ENCODE measurements at regions not wholly inside any gene's neighbourhood (a gene's known extent, or its start where the extent isn't known, plus 50 kb on each side); places are given as distances from the start of the nearest gene placed in this dataset.

GRCh38 chr2:13005048-13005447 lies 288.3 kb downstream of the TRIB2 start:
- DNase-seq (ENCODE audit: low read depth in 1 of 2, low spot score in 1 of 2) (no peak), FAIRE-seq (no peak), ATAC-seq (no peak)
- ChIA-PET POLR2A (no interaction called here), CTCF (interaction anchor here (3.1 kb wide), 1 partner anchor 1176 kb away, joined by 36 read pairs; no protein-coding TSS in a partner anchor)
- TF ChIP-seq ELK1 (IDR thresholded peaks at IDR 0.05; ENCODE audit: low read depth, low read length) (no peak), EHF (CRISPR knock-in tag; IDR thresholded peaks at IDR 0.05) (no peak), HMGXB4 (CRISPR knock-in tag; IDR thresholded peaks at IDR 0.05; ENCODE audit: borderline replicate concordance) (no peak), HES2 (IDR thresholded peaks at IDR 0.05) (no peak), RNF2 (IDR thresholded peaks at IDR 0.05; ENCODE audit: borderline replicate concordance, low read depth) (no peak), JUN (IDR thresholded peaks at IDR 0.05) (no peak)
- Histone ChIP-seq H3K9me3 (no peaks in the 10 kb centered on the region), H3K4me2 (no peak overlapping the region), H3K4me1 (no peaks in the 10 kb centered on the region), H3K4me3 (no peak overlapping the region), H3K27ac (no peak overlapping the region)
- WGBS (ENCODE audit: missing lambda C conversion rate) = 2% methylated on average over 2 of the region's 2 CpGs

- 54% methylated on average over 7 of the region's 7 CpGs for WGBS (ENCODE audit: missing lambda C conversion rate)
- Histone ChIP-seq H3K9me3 (no peaks in the 10 kb centered on the region), H3K27ac (no peak overlapping the region), H3K4me2 (no peak overlapping the region), H3K4me3 (no peak overlapping the region), H3K4me1 (no peaks in the 10 kb centered on the region)
- POLR2A ChIA-PET = no interaction called here
- no peak for TF ChIP-seq BCL3 (IDR thresholded peaks at IDR 0.05)
- no peak for TF ChIP-seq CEBPB (IDR thresholded peaks at IDR 0.05)
- TF ChIP-seq TP53 (CRISPR knock-in tag; IDR thresholded peaks at IDR 0.05) = no peak
- TF ChIP-seq EHF (CRISPR knock-in tag; IDR thresholded peaks at IDR 0.05) = no peak
- TF ChIP-seq POLR2A (IDR thresholded peaks at IDR 0.05; ENCODE audit: low read length) = no peak
- no peak for TF ChIP-seq HOXB13 (CRISPR knock-in tag; IDR thresholded peaks at IDR 0.05; ENCODE audit: low read depth)
- TF ChIP-seq RARB (CRISPR knock-in tag; IDR thresholded peaks at IDR 0.05) = no peak
- FAIRE-seq (no peak), DNase-seq (ENCODE audit: low read depth in 1 of 2, low spot score in 1 of 2) (no peak), ATAC-seq (no peak)
- CTCF ChIA-PET = interaction anchor here (0.6 to 3.1 kb wide), 14 partner anchors 10 to 1522 kb away, joined by 3 to 36 read pairs (median 7); partner anchors contain the start of gene TRIB2
These were observed 289.1 kb downstream of the TRIB2 start for GRCh38 chr2:13005761-13006335.

GRCh38 chr2:13006426-13006825 lies 289.7 kb downstream of the TRIB2 start:
- Histone ChIP-seq H3K4me3 (no peak overlapping the region), H3K4me1 (no peaks in the 10 kb centered on the region), H3K9me3 (no peaks in the 10 kb centered on the region), H3K27ac (no peak overlapping the region), H3K4me2 (0 out of 3 replicates have a peak overlapping the region, but pooled peaks have one; percentile 29)
- peak in 1 of 2 experiments; percentile 22; a peak in 1 of 6 replicates for ATAC-seq
- ChIA-PET CTCF (interaction anchor here (0.6 to 3.1 kb wide), 35 partner anchors 9 to 1523 kb away, joined by 3 to 36 read pairs (median 5); partner anchors contain the start of gene TRIB2), POLR2A (no interaction called here)
- FAIRE-seq = no peak
- WGBS (ENCODE audit: missing lambda C conversion rate) = 7% methylated on average over 4 of the region's 4 CpGs
- TF ChIP-seq SREBF2 (IDR thresholded peaks at IDR 0.05) (no peak), EP300 (IDR thresholded peaks at IDR 0.05) (no peak), BCL3 (IDR thresholded peaks at IDR 0.05) (no peak), JUN (IDR thresholded peaks at IDR 0.05) (no peak), EHMT2 (IDR thresholded peaks at IDR 0.05; ENCODE audit: low read depth) (no peak), CBX8 (IDR thresholded peaks at IDR 0.05) (no peak), CHD2 (IDR thresholded peaks at IDR 0.05; ENCODE audit: low read length, partially characterized antibody) (no peak), GATA3 (IDR thresholded peaks at IDR 0.05; ENCODE audit: borderline replicate concordance) (no peak), KDM5A (IDR thresholded peaks at IDR 0.05) (no peak), MAZ (IDR thresholded peaks at IDR 0.05; ENCODE audit: borderline replicate concordance, low read depth, low read length) (no peak), CEBPB (IDR thresholded peaks at IDR 0.05) (no peak), MAFK (IDR thresholded peaks at IDR 0.05; ENCODE audit: partially characterized antibody) (no peak), PBX3 (IDR thresholded peaks at IDR 0.05) (no peak), PHF8 (IDR thresholded peaks at IDR 0.05; ENCODE audit: borderline replicate concordance, low read depth) (no peak), ZC3H11A (IDR thresholded peaks at IDR 0.05) (no peak)
- no peak for DNase-seq (ENCODE audit: low read depth in 1 of 2, low spot score in 1 of 2)

Measured in A549 (cell line).